ENCODE measurements at regions not wholly inside any gene's neighbourhood (a gene's known extent, or its start where the extent isn't known, plus 50 kb on each side); places are given as distances from the start of the nearest gene placed in this dataset.

- no peak for DNase-seq
Observed at GRCh38 chr14:76551906-76552305, 176.0 kb downstream of the ESRRB start.

GRCh38 chr14:76564471-76565422 lies 188.8 kb downstream of the ESRRB start:
- DNase-seq = no peak

DNA sequence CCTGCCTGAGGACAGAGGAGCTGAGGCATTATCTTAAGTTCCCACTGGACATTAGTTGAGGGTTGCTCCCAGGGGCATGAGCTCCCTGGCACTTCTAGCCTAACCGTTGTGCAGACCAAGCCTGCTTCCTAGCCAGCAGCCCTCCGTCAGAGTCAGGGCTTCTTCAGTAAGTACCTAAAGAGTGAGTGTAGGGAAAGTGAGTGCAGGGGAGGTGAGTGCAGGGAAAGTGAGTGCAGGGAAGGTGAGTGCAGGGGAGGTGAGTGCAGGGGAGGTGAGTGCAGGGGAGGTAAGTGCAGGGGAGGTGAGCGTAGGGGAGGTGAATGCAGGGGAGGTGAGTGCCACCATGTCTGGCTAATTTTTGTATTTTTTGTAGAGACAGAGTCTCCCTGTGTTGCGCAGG lies 190.5 kb downstream of the ESRRB start:
- no peak for DNase-seq

GRCh38 chr14:76574416-76575095 lies 186.7 kb upstream of the VASH1 start:
- no peak for DNase-seq

GRCh38 chr14:76575108-76575507 lies 186.2 kb upstream of the VASH1 start:
- DNase-seq = no peak

- no peak for DNase-seq
Observed at GRCh38 chr14:76576047-76576741, 185.1 kb upstream of the VASH1 start.

DNA sequence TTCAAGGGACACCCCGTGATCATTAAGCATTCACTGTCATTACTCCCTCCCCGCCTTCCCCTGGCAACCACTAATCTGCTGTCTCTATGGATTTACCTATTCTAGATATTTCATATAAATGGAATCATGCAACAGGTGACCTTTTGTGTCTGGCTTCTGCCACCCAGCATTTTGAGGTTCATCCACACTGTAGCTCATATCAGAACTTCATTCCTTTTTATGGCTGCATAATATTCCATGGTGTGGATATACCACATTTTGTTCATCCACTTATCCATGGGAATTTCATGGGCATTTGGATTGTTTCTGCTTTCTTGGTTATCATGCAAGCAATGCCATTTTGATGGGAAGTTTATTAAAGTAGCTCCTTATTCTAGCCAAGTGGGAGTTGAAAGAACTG lies 184.2 kb upstream of the VASH1 start:
- no peak for DNase-seq

DNA sequence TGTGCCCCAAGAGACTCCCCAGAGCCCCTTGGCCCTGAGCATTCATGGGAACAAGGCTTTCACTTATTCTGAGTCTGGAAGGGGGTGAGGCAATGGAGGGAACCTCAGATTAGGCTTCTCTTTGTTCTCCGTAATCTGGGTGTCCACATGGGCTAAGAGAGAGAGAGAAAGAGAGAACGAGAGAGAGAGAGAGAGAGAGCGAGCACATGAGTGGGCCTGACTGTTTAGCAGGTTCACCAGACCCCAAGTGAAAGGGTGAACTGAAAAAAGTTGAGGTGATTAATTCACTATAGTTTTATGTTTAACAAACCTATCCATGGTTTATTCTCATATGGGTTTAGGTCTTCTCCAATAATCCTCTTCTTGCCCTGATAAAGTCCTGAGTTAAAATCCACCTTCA lies 183.4 kb upstream of the VASH1 start:
- no peak for DNase-seq

DNA sequence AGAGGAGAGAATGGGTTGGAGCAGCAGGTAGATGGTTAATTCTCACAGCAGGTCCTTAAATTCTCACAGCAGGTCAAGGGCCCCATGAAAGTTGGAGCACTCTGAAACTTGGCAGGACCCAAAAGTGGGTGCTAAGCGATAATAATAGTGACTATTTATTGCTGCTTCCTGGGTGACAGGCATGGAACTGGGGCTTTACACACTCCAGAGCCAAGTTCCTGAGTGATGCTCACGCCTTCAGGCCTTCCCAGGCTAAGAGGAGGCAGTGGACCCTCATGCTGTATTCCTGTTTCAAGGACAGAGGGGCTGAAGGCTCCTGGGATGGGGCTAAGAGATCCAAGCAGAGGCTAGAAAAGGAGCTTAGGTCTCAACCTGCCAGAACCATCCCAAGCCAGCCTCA lies 180.9 kb upstream of the VASH1 start:
- DNase-seq = no peak

DNA sequence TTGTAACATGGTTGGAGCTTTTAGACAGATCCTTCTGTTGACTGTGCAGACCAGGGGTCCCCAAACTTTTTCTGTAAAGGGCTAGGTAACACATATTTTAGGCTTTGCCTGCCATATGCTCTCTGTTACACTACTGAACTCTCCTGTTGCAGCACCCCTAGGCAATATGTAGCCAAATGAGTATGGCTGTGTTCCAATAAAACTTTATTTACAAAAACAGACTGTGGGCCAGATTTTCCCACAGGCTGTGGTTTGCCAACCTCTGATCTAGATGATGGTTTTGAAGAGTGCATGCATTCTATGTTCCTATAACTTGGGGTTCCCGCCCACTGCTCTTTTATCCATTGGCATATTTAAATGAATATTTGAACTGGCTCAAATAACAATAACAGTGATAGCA lies 180.3 kb upstream of the VASH1 start:
- no peak for DNase-seq

GRCh38 chr14:76581592-76581991 lies 179.7 kb upstream of the VASH1 start:
- DNase-seq = no peak

GRCh38 chr14:76582447-76582846 lies 178.8 kb upstream of the VASH1 start:
- no peak for DNase-seq

GRCh38 chr14:76583174-76583573 lies 178.1 kb upstream of the VASH1 start:
- DNase-seq = no peak

- DNase-seq = no peak
Observed at GRCh38 chr14:76583805-76584204, 177.5 kb upstream of the VASH1 start.

DNA sequence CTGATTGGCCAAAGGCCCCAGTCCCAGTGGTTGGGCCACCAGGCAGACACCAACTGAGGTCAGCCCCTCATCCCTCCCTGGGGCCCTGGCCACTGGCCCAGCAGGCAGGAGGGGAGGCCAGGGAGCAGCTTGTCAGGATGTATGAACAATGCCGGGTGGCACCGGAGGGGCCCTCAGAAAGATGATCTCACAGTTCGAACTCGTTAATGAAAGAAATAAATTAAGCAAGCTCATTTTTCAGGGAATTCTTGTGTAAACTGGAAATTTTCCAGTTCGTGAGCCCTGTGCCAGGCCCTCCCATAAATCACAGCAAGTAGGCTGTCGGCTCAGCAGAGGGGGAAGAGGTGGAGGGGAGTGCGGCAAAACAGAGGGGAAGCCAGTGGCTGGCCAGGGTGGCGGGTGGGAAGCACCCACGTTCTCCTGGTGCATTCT lies 177.0 kb upstream of the VASH1 start:
- peak; percentile 53 for DNase-seq

- no peak for DNase-seq
Observed at GRCh38 chr14:76585616-76586015, 175.7 kb upstream of the VASH1 start.

DNA sequence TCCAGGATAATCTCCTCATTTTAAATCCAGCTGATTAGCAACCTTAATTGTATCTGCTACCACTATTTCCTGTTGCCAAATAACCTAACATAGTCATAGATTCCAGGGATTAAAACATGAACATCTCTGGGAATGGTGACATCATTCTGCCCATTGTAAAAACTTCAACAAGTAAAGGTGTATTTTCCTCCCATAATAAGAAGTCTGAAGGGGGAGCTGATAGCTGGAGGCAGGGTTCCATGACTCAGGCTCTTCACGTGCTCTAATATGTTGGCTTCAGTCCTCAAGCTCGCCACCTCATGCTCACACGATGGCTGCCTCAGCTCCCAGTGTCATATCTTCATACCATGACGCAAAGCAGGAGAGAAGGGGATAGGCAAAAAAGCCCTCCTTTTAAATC lies 172.0 kb upstream of the VASH1 start:
- no peak for DNase-seq

GRCh38 chr14:76591266-76591665 lies 170.0 kb upstream of the VASH1 start:
- DNase-seq = no peak

DNA sequence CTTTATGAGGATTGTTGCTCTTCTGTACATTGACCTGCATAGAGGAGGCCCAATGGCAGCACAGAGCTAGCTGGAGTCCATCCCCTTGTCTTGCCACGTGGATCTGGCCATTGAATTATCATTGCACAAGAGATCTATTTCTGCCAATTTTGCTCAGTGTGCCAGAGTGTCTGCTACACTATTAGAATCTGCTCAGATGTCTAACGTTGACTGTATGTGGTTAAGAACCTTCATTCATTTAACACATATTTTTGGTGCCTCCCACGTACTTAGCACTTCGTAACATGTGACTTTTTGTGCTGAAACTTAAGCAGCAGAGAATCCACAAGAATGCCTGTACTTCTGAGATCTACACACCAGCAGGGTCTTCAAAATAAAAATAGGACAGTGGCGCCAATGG lies 166.0 kb upstream of the VASH1 start:
- no peak for DNase-seq

DNA sequence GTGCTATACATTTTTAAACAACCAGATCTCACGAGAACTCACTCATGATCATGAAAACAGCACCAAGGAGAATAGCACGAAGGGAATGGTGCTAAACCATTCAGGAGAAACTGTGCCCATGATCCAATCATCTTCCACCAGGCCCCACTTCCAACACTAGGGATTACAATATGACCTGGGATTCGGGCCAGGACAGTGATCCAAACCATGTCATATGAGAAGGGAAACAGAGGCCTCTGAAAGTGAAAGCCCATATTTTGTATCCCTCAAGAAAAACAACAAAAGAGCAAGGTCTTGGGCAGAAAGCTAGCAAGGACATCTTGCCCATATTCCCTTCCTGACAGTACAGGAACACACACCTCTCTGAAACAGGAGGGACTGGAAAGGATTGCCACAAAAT lies 163.9 kb upstream of the VASH1 start:
- DNase-seq = no peak

- DNase-seq = no peak
Observed at GRCh38 chr14:76599141-76599540, 162.1 kb upstream of the VASH1 start.

DNA sequence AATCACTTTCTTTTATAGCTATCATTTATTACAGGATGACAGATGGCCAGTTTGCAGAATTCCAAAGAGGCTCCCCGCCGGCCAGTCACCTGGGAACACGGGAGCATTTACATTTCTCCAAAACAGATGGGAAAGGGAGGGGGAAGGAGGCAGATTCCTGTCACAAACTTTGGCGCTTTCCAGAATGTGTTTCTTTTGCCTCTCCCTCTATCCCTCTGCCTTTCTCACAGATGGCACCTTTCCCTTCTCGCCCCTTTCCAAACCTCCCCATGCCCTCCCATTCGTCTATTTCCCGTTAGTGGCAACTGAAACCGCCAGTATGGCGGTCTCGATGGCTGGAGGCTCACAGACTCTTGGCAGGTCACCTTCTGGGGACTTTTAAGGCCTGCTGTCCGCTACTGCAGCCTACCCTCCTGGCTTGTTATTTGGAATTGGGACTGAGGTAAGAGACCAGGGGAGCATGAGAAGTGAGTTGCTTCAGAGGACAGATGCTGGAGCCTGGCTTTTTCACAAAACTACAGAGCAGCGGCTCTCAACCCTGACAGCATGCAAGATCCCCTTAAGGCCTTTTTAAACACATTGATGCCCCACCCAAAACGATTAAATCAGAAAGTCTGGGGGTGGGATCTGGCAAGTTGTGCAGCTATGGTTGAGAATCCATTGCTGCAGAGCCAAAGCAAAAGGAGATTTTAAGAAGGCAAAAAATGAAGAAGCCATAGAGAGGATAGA lies 161.5 kb upstream of the VASH1 start:
- DNase-seq = no peak

Data from tongue (tissue), 1 donor.